ENCODE measurements at regions not wholly inside any gene's neighbourhood (a gene's known extent, or its start where the extent isn't known, plus 50 kb on each side); places are given as distances from the start of the nearest gene placed in this dataset.

- peaks cover 6% of the 10 kb centered on the region for H3K36me3 Mint-ChIP-seq (ENCODE audit: low read depth, unreplicated experiment)
- Histone ChIP-seq H3K4me3 (ENCODE audit: insufficient read depth, low read depth, low read length) (no peak overlapping the region), H3K9me3 (ENCODE audit: insufficient read depth, low read depth, low read length) (no peaks in the 10 kb centered on the region), H3K9ac (ENCODE audit: low read length) (no peak overlapping the region), H3K4me2 (ENCODE audit: low read length) (no peak overlapping the region), H3K4me1 (ENCODE audit: insufficient read depth, low read length) (peaks cover 28% of the 10 kb centered on the region), H3K79me2 (ENCODE audit: insufficient read depth, low read length) (no peaks in the 10 kb centered on the region), H3K36me3 (ENCODE audit: insufficient read depth, low read length) (no peaks in the 10 kb centered on the region), H4K20me1 (ENCODE audit: insufficient read depth, low read length) (no peaks in the 10 kb centered on the region), H3K27ac (ENCODE audit: low read depth, low read length) (no peak overlapping the region), H2AFZ (ENCODE audit: low read depth, low read length) (no peak overlapping the region), H3K27me3 (ENCODE audit: insufficient read depth, low read length) (no peaks in the 10 kb centered on the region)
- H3K9me3 Mint-ChIP-seq (ENCODE audit: unreplicated experiment), result no peaks in the 10 kb centered on the region
- H3K4me1 Mint-ChIP-seq (ENCODE audit: low read depth, unreplicated experiment), result peaks cover 54% of the 10 kb centered on the region
- DNase-seq (ENCODE audit: low read depth) (no peak), FAIRE-seq (no peak)
- TF ChIP-seq EZH2 (IDR thresholded peaks at IDR 0.05; ENCODE audit: insufficient read depth, low read length), result no peak
- TF ChIP-seq, protein P1, sequence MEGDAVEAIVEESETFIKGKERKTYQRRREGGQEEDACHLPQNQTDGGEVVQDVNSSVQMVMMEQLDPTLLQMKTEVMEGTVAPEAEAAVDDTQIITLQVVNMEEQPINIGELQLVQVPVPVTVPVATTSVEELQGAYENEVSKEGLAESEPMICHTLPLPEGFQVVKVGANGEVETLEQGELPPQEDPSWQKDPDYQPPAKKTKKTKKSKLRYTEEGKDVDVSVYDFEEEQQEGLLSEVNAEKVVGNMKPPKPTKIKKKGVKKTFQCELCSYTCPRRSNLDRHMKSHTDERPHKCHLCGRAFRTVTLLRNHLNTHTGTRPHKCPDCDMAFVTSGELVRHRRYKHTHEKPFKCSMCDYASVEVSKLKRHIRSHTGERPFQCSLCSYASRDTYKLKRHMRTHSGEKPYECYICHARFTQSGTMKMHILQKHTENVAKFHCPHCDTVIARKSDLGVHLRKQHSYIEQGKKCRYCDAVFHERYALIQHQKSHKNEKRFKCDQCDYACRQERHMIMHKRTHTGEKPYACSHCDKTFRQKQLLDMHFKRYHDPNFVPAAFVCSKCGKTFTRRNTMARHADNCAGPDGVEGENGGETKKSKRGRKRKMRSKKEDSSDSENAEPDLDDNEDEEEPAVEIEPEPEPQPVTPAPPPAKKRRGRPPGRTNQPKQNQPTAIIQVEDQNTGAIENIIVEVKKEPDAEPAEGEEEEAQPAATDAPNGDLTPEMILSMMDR (IDR thresholded peaks at IDR 0.05; ENCODE audit: insufficient read depth, low read depth, low read length), result no peak
- peak overlapping the region; percentile 79 for H3K27ac Mint-ChIP-seq (ENCODE audit: unreplicated experiment)
- peak overlapping the region; percentile 42 for H3K4me3 Mint-ChIP-seq (ENCODE audit: unreplicated experiment)
- H3K27me3 Mint-ChIP-seq (ENCODE audit: low read depth, unreplicated experiment), result no peaks in the 10 kb centered on the region
Measured at GRCh38 chr2:217712431-217712830, 290.4 kb downstream of the TNS1 start.

DNA sequence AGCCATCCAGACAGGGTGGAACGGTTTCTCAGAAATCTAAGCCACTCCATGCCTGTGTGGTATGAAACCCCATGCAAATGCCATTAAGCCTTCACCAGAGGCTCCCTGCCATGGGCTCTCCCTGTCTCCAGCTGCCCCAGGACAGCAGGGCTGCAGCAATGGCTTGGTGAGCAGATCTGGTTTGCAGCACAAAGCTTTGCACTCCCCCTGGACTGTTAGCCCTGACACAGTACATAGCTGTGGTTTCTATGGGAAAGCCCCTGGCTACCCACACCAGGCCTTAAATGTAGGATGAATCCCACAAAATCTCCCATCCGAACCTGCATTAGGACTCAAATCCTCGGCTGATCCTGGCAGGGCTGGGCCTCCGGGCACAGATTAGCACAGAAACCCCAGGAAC lies 291.6 kb downstream of the TNS1 start:
- H3K27ac Mint-ChIP-seq (ENCODE audit: unreplicated experiment), result peak overlapping the region; percentile 45

GRCh38 chr2:217710211-217710765 lies 292.5 kb downstream of the TNS1 start:
- Histone ChIP-seq H3K36me3 (ENCODE audit: insufficient read depth, low read length) (no peaks in the 10 kb centered on the region), H2AFZ (ENCODE audit: low read depth, low read length) (no peak overlapping the region), H3K4me2 (ENCODE audit: low read length) (peak overlapping the region; percentile 3), H3K9me3 (ENCODE audit: insufficient read depth, low read depth, low read length) (no peaks in the 10 kb centered on the region), H4K20me1 (ENCODE audit: insufficient read depth, low read length) (no peaks in the 10 kb centered on the region), H3K4me1 (ENCODE audit: insufficient read depth, low read length) (peaks cover 35% of the 10 kb centered on the region), H3K4me3 (ENCODE audit: insufficient read depth, low read depth, low read length) (no peak overlapping the region), H3K9ac (ENCODE audit: low read length) (no peak overlapping the region), H3K79me2 (ENCODE audit: insufficient read depth, low read length) (no peaks in the 10 kb centered on the region), H3K27me3 (ENCODE audit: insufficient read depth, low read length) (no peaks in the 10 kb centered on the region), H3K27ac (ENCODE audit: low read depth, low read length) (no peak overlapping the region)
- peaks cover 64% of the 10 kb centered on the region for H3K4me1 Mint-ChIP-seq (ENCODE audit: low read depth, unreplicated experiment)
- H3K27me3 Mint-ChIP-seq (ENCODE audit: low read depth, unreplicated experiment), result no peaks in the 10 kb centered on the region
- H3K4me3 Mint-ChIP-seq (ENCODE audit: unreplicated experiment), result no peak overlapping the region
- peak; percentile 67 for FAIRE-seq
- DNase-seq (ENCODE audit: low read depth), result peak; percentile 83
- peak overlapping the region; percentile 55 for H3K27ac Mint-ChIP-seq (ENCODE audit: unreplicated experiment)
- H3K36me3 Mint-ChIP-seq (ENCODE audit: low read depth, unreplicated experiment), result peaks cover 7% of the 10 kb centered on the region
- TF ChIP-seq, protein P1 (IDR thresholded peaks at IDR 0.05; ENCODE audit: insufficient read depth, low read depth, low read length), result no peak
- no peak for TF ChIP-seq EZH2 (IDR thresholded peaks at IDR 0.05; ENCODE audit: insufficient read depth, low read length)
- no peaks in the 10 kb centered on the region for H3K9me3 Mint-ChIP-seq (ENCODE audit: unreplicated experiment)

More for the DNA sequence above, 291.6 kb downstream of the TNS1 start:
- H4K20me1 ChIP-seq (ENCODE audit: insufficient read depth, low read length), result no peaks in the 10 kb centered on the region
- H3K4me3 ChIP-seq (ENCODE audit: insufficient read depth, low read depth, low read length), result no peak overlapping the region
- H3K4me1 ChIP-seq (ENCODE audit: insufficient read depth, low read length), result peaks cover 35% of the 10 kb centered on the region
- H3K27ac ChIP-seq (ENCODE audit: low read depth, low read length), result no peak overlapping the region
- no peaks in the 10 kb centered on the region for H3K79me2 ChIP-seq (ENCODE audit: insufficient read depth, low read length)
- no peak overlapping the region for H3K4me2 ChIP-seq (ENCODE audit: low read length)
- H2AFZ ChIP-seq (ENCODE audit: low read depth, low read length), result no peak overlapping the region
- DNase-seq (ENCODE audit: low read depth), result peak; percentile 87
- H3K36me3 ChIP-seq (ENCODE audit: insufficient read depth, low read length), result no peaks in the 10 kb centered on the region
- H3K9ac ChIP-seq (ENCODE audit: low read length), result no peak overlapping the region
- H3K27me3 ChIP-seq (ENCODE audit: insufficient read depth, low read length), result no peaks in the 10 kb centered on the region
- Mint-ChIP-seq H3K36me3 (ENCODE audit: low read depth, unreplicated experiment) (peaks cover 3% of the 10 kb centered on the region), H3K27me3 (ENCODE audit: low read depth, unreplicated experiment) (no peaks in the 10 kb centered on the region), H3K4me3 (ENCODE audit: unreplicated experiment) (no peak overlapping the region), H3K4me1 (ENCODE audit: low read depth, unreplicated experiment) (peaks cover 63% of the 10 kb centered on the region), H3K9me3 (ENCODE audit: unreplicated experiment) (no peaks in the 10 kb centered on the region)
- no peak for TF ChIP-seq EZH2 (IDR thresholded peaks at IDR 0.05; ENCODE audit: insufficient read depth, low read length)
- TF ChIP-seq, protein P1 (IDR thresholded peaks at IDR 0.05; ENCODE audit: insufficient read depth, low read depth, low read length), result no peak
- no peak for FAIRE-seq
- H3K9me3 ChIP-seq (ENCODE audit: insufficient read depth, low read depth, low read length), result no peaks in the 10 kb centered on the region
